GM12873 (cell line): ENCODE measurements at regions not wholly inside any gene's neighbourhood (a gene's known extent, or its start where the extent isn't known, plus 50 kb on each side); places are given as distances from the start of the nearest gene placed in this dataset.

Experiments used
- TF ChIP-seq, protein P1 (sequence below): IDR thresholded peaks from 2 replicates; pipeline ENCODE4 v1.5.1; 2012; ENCODE audit warnings: low read depth, mild to moderate bottlenecking, moderate library complexity, low read length, control low read depth; ENCODE audit not compliant: insufficient read depth; ENCODE audit errors: missing control alignments

DNA sequence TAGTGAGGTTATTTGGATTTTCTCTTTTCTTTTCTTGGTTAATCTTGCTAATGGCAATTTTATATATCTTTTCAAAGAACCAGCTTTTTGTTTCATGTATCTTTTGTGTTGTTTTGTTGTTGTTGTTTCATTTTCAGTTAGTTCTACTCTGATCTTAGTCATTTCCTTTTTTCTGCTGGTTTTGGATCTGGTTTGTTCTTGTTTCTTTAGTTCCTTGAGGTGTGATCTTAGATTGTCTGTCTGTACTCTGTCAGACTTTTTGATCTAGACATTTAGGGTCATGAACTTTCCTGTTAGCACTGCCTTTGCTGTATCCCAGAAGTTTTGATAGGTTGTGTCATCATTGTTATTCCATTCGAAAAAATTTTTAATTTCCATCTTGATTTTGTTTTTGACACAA, 399.7 kb downstream of the TLE1 start:
- TF ChIP-seq, protein P1, sequence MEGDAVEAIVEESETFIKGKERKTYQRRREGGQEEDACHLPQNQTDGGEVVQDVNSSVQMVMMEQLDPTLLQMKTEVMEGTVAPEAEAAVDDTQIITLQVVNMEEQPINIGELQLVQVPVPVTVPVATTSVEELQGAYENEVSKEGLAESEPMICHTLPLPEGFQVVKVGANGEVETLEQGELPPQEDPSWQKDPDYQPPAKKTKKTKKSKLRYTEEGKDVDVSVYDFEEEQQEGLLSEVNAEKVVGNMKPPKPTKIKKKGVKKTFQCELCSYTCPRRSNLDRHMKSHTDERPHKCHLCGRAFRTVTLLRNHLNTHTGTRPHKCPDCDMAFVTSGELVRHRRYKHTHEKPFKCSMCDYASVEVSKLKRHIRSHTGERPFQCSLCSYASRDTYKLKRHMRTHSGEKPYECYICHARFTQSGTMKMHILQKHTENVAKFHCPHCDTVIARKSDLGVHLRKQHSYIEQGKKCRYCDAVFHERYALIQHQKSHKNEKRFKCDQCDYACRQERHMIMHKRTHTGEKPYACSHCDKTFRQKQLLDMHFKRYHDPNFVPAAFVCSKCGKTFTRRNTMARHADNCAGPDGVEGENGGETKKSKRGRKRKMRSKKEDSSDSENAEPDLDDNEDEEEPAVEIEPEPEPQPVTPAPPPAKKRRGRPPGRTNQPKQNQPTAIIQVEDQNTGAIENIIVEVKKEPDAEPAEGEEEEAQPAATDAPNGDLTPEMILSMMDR, result no peak

DNA sequence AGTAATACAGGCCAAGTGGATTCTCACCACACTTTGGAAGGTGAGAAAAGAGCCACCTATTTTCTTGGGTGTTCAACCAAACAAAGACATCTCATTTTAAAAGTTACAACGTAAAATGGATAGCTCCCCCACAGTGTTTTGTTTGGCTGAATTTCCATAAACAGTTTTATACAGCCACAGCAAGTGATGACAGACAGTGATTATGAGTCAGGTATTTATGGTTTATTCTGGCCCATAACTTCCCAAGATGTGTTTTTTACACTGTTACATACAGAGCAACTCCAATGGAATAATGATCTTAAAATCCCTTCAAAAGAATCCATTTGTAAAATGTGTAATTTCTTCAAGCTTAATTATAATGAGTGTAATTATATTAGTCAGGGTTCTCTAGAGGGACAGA, 421.3 kb downstream of the TLE1 start:
- TF ChIP-seq, protein P1, result no peak

DNA sequence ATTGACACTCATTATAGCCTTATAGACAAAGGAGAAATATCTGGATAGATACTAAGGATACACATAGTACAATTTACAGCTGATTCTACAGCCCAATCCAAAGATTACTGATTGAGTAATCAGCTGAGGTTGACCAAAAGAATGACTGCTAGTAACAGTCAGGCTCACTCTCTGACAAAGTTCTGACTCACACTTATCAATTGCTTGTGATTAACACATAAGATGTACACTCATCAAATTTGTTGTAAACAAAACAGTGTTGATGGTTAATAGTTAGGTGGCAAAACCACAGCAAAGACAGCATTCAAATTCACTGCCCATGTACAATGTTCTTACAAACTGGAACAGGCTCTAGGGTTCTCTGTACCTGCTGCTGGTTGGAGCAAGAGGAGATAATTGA, 422.7 kb downstream of the TLE1 start:
- TF ChIP-seq, protein P1, result no peak

DNA sequence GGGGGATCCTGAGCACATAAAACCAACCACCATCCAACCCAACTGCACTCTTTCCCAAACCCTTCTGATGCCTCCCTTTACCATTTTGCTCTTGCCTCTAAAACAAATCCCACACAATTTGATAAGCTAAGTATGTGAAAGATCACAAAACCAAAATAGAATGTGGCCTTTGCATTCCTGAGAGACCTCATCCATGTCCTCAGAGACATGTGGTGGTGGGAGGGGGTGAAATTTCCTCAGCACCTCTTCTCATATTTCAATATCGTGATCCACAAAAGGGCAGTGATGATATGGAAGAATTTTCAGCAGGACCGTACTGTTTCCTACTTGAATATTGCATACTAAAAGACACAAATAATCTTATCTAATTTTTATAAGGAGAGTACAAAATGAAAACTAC, 423.3 kb downstream of the TLE1 start:
- TF ChIP-seq, protein P1, result no peak

DNA sequence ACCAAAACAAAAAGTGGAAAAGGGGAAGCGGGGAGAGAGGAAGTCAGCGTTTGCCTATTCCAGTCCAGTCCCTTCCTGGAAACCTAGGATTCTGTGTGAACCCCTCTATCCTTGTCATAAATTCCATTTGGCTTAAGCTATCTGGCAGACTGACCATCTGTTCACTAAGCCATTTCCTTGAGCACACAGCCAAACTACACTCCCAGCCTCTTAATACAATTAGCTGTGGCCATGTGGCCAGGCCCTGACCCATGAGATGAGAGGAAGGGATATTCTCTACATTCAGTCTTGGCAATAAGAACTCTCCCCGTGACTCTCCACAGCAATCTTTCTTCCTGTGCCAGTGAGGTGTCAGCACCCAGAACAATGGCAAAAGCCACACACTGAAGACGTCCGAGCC, 424.8 kb downstream of the TLE1 start:
- TF ChIP-seq, protein P1, result no peak

DNA sequence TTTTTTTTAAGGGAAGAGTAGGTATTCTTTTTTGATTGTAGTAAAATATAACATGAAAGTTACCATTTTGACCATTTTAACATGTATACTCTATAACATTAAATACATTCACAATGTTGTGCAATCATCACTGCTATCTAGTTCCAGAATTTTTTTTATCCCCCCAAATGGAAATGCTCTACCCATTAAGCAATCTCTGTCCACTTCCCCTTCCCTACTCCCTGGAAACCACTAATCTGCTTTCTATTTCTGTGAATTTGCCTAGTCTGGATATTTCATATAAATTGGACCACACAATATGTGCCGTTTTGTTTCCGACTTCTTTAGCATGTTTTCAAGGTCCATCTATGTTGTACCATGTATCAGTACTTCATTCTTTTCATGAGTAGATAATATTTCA, 429.5 kb downstream of the TLE1 start:
- TF ChIP-seq, protein P1, result no peak

DNA sequence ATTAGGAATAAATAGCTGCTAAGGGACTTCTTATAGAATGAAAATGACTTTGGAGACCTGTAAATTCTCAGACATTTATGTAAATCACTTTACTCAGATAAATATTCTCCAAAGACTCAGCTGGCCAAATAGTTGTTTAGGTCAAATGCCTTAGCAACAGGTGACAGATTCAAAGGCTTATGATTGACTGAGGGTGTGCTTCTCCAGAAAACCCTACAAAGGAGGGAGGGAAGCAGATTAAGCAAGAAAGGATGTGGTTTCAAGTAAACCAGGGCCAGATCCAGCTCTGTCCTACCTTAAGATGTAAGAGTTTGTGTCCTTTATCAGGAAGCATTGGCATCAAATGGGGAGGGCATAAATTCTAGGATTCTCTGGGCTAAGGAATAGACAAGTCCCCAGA, 433.0 kb downstream of the TLE1 start:
- TF ChIP-seq, protein P1, result no peak
